SK-N-SH (cell line): ENCODE measurements at regions not wholly inside any gene's neighbourhood (a gene's known extent, or its start where the extent isn't known, plus 50 kb on each side); places are given as distances from the start of the nearest gene placed in this dataset.

Experiments
- CTCF ChIP-seq: fragments of 200-600 bp; sonication (generic); IDR thresholded peaks from 2 replicates; pipeline ENCODE4 v1.6.1; 2017; ENCODE audit warnings: antibody characterized with exemption, mild to moderate bottlenecking, moderate library complexity
- NFIC ChIP-seq: IDR thresholded peaks from 2 replicates; pipeline ENCODE4 v1.4.0; 2012; ENCODE audit warnings: borderline replicate concordance

GRCh38 chr6:167766986-167767714 lies 59.6 kb upstream of the AFDN start:
- no peak for TF ChIP-seq NFIC
- no peak for TF ChIP-seq CTCF
